Right lobe of liver (tissue), 6 donors: ENCODE measurements at regions not wholly inside any gene's neighbourhood (a gene's known extent, or its start where the extent isn't known, plus 50 kb on each side); places are given as distances from the start of the nearest gene placed in this dataset.

Source experiments
- ATAC-seq, 4 donors: fragments of 200-7000 bp; cut with Tn5 transposase; one replicate each; pipeline ENCODE4 v1.9.1; 2020; ENCODE audit warnings: mild to moderate bottlenecking in 4 of 4, moderate library complexity in 4 of 4
- DNase-seq, 3 donors: peaks; one replicate each; pipeline ENCODE4 v3.0.0-alpha.2; 2020
- H3K27ac ChIP-seq, 3 donors: fragments of 200-600 bp; one replicate each; pipeline ENCODE4 v1.8.0; 2022
- H3K27me3 ChIP-seq, 2 donors: fragments of 200-600 bp; one replicate each; pipeline ENCODE4 v1.8.0; 2022
- H3K36me3 ChIP-seq, 4 donors: fragments of 200-600 bp; sonication (generic) in 1 of 4; one replicate each; pipeline versions ENCODE4 v1.5.1 to v1.8.0; 2017 to 2022; ENCODE audit warnings: control low read depth in 1 of 4
- H3K4me1 ChIP-seq, 4 donors: fragments of 200-600 bp; sonication (generic) in 1 of 4; one replicate each; pipeline versions ENCODE4 v1.5.1 to v1.8.0; 2017 to 2022; ENCODE audit warnings: control low read depth in 1 of 4
- H3K4me3 ChIP-seq, 3 donors: fragments of 200-600 bp; one replicate each; pipeline ENCODE4 v1.8.0; 2022
- H3K9me3 ChIP-seq, 4 donors: fragments of 200-600 bp; sonication (generic) in 1 of 4; one replicate each; pipeline versions ENCODE4 v1.5.1 to v1.8.0; 2017 to 2022; ENCODE audit warnings: control low read depth in 1 of 4
- POLR2A ChIP-seq: fragments of 450-650 bp; IDR thresholded peaks from one replicate; pipeline ENCODE4 v1.6.1; 2017; ENCODE audit warnings: antibody characterized with exemption, mild to moderate bottlenecking
- WGBS: methylation state at CpG from one replicate; pipeline ENCODE4 v1.1.6; 2018; ENCODE audit warnings: low coverage, low lambda C conversion rate; ENCODE audit not compliant: insufficient coverage; ENCODE audit errors: missing lambda C conversion rate; 5-methylcytosine and 5-hydroxymethylcytosine counted together
- intact Hi-C, 2 donors: fragments of 100-400 bp; cut with DNase I; formaldehyde crosslinking; loops; one replicate each; pipeline versions ENCODE4 v1.11.2 to v1.14.1; 2022
- TF ChIP-seq, protein P1 (sequence below), 4 donors: fragments of 200-600 bp in 3 of 4; fragments of 450-650 bp in 1 of 4; IDR thresholded peaks; one replicate each; pipeline versions ENCODE4 v1.5.1 to v1.8.0; 2016 to 2022; ENCODE audit warnings: antibody characterized with exemption in 4 of 4, mild to moderate bottlenecking in 2 of 4
- donor health status: DM: no; HTN: yes; CAD: no.
- donor health status: DM: no; HTN: no; CAD: no.
- donor health status: DM: no; HTN: no; CAD: no.
- donor health status: DM: no; HTN: yes; CAD: no.
- donor health status: DM: no; HTN: yes; CAD: no.

DNA sequence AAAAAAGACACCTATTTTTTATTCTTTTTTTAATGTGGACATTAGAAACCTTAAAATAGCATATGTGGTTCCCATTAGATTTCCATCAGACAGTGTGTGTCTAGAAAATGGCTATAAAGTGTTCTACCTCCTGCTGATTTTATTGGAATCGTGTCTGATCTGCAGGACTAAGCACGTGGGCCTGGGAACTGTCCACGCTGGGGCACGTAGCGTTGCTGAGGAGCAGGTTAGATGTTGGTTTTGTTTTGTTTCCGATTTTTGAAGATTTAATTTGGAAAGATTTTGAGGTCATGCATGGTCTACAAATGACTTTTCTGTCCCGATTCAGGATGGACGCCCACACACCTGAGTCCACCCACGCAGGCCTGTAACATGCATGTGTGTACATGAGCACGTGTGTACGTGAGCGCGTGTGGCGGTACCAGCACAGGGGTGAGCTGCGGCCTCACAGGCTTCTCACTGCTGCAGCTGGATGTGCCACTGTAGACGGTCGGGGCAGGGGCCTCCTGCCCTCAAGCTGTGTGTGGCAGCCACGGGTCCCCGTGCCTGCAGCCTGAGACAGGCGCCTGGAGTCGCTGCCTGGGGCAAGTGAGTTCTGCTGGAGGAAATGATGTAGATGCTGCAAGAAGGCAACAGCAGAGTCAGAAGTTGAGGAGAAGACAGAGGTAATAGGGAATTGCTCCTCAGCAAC lies 99.7 kb upstream of the CTDP1 start:
- H3K4me3 ChIP-seq: no peak overlapping the region
- H3K4me1 ChIP-seq: no peaks in the 10 kb centered on the region
- no peaks in the 10 kb centered on the region for H3K27me3 ChIP-seq
- H3K9me3 ChIP-seq: no peaks in the 10 kb centered on the region
- no peak overlapping the region for H3K27ac ChIP-seq
- intact Hi-C loops: no loop called here
- DNase-seq (peak; percentile 9 to 27 (median 11)), ATAC-seq (no peak)
- TF ChIP-seq POLR2A: no peak
- TF ChIP-seq, protein P1, sequence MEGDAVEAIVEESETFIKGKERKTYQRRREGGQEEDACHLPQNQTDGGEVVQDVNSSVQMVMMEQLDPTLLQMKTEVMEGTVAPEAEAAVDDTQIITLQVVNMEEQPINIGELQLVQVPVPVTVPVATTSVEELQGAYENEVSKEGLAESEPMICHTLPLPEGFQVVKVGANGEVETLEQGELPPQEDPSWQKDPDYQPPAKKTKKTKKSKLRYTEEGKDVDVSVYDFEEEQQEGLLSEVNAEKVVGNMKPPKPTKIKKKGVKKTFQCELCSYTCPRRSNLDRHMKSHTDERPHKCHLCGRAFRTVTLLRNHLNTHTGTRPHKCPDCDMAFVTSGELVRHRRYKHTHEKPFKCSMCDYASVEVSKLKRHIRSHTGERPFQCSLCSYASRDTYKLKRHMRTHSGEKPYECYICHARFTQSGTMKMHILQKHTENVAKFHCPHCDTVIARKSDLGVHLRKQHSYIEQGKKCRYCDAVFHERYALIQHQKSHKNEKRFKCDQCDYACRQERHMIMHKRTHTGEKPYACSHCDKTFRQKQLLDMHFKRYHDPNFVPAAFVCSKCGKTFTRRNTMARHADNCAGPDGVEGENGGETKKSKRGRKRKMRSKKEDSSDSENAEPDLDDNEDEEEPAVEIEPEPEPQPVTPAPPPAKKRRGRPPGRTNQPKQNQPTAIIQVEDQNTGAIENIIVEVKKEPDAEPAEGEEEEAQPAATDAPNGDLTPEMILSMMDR (IDR thresholded peaks at IDR 0.05): no peak
- WGBS: 64% methylated on average over 8 of the region's 21 CpGs
- H3K36me3 ChIP-seq: no peaks in the 10 kb centered on the region

DNA sequence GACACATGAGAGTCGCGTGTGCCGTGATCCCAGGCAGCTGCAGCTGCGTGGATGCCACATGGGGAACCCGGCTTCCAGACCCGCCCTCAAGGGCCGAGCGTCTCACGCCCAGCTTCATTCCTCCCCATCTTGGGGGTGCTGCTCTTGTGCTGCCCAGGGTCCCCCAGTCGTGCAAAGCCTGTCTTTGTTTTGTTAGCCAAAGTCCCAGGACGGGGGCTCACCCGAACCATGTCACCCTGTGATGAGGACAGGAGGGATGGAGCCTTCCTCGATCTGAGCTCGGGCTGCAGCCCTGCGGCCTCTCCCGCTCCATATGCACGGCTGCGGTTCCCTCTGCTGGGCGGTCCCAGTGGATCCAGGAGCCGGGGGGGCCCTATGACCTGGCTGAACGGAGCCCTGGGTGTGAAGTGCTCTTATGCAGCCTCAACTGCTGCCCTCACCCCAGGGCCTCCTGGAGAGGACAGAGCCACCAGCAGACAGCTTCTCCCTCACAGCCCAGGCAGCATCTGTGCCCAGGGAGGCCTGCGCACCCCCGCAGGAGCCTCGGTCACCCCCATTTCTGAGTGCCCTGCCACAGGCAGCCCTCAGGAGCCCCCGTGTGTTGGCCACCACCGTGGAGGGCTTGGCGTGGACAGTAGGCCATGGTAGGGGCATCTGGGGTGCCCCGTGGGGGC lies 99.0 kb upstream of the CTDP1 start:
- no peaks in the 10 kb centered on the region for H3K27me3 ChIP-seq
- no peaks in the 10 kb centered on the region for H3K4me1 ChIP-seq
- H3K36me3 ChIP-seq: no peaks in the 10 kb centered on the region
- no peak overlapping the region for H3K27ac ChIP-seq
- DNase-seq (peak; percentile 8 to 45 (median 35)), ATAC-seq (no peak)
- no CpG with 5 or more reads among the region's 28 CpGs for WGBS
- TF ChIP-seq, protein P1 (IDR thresholded peaks at IDR 0.05): no peak
- no peak for TF ChIP-seq POLR2A
- H3K4me3 ChIP-seq: no peak overlapping the region
- intact Hi-C loops: no loop called here
- H3K9me3 ChIP-seq: no peaks in the 10 kb centered on the region

DNA sequence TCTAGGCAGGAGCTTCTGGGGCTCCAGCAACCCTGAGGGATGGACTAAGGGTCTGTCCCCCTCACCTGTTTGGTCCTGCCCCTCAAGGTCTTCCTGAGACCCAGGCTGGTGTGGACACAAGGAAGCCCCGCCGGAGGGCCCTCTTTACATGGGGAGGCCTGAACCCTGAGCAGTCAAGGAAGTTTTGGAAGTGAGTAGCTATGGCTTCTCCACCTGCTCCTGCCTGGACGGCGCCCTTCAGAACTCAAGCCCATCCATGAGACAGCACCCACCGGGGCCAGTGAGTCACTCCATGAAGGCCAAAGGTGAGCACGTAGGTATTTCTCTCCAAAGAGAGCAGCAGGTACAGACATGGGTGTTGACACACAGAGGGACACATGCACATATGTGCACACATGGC lies 98.2 kb upstream of the CTDP1 start:
- Histone ChIP-seq H3K27me3 (no peaks in the 10 kb centered on the region), H3K36me3 (no peaks in the 10 kb centered on the region), H3K27ac (no peak overlapping the region), H3K4me3 (no peak overlapping the region), H3K4me1 (no peaks in the 10 kb centered on the region), H3K9me3 (no peaks in the 10 kb centered on the region)
- TF ChIP-seq, protein P1 (IDR thresholded peaks at IDR 0.05): no peak
- TF ChIP-seq POLR2A: no peak
- no CpG with 5 or more reads among the region's 6 CpGs for WGBS
- DNase-seq: peak; percentile 2 to 31 (median 16)
- intact Hi-C loops: no loop called here
- ATAC-seq: no peak

DNA sequence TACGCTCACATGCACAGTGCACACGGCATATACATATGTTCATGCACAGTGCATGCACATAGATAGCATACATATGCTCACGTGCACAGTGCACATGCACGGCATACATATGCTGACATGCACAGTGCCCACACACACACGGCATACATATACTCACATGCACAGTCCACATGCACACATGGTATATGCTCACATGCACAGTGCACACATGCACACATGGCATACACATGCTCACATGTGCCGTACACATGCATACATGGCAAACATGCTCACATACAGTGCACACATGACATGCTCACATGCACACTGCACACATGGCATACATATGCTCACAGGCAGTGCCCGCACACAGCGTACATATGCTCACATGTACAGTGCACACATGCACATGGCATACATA lies 97.7 kb upstream of the CTDP1 start:
- no peaks in the 10 kb centered on the region for H3K9me3 ChIP-seq
- no peaks in the 10 kb centered on the region for H3K27me3 ChIP-seq
- no peak for TF ChIP-seq POLR2A
- TF ChIP-seq, protein P1 (IDR thresholded peaks at IDR 0.05): no peak
- H3K4me3 ChIP-seq: no peak overlapping the region
- H3K27ac ChIP-seq: no peak overlapping the region
- no peaks in the 10 kb centered on the region for H3K36me3 ChIP-seq
- 81% methylated on average over 3 of the region's 8 CpGs for WGBS
- no peaks in the 10 kb centered on the region for H3K4me1 ChIP-seq
- DNase-seq (peak; percentile 2 to 41 (median 11)), ATAC-seq (no peak)
- intact Hi-C loops: no loop called here
